Small intestine (tissue), 7 donors: ENCODE measurements at regions not wholly inside any gene's neighbourhood (a gene's known extent, or its start where the extent isn't known, plus 50 kb on each side); places are given as distances from the start of the nearest gene placed in this dataset.
A peak's percentile ranks its signal among the peaks of the same experiment; 100 is the strongest.

Experiments used
- DNase-seq, 2 donors: peaks; one replicate each; pipeline versions ENCODE4 v3.0.0 to v3.0.0-alpha.2; 2013
- FAIRE-seq: peaks from 2 replicates; lab custom pipeline; 2012; peaks lifted over from hg19 to GRCh38; lab: Jason Lieb, UNC
- H3K27ac ChIP-seq, 3 donors: one replicate each; pipeline ENCODE4 v1.5.1; 2013; ENCODE audit warnings: low read length in 2 of 3, mild to moderate bottlenecking in 2 of 3, control low read depth in 1 of 3, inconsistent platforms in 1 of 3, low read depth in 1 of 3, moderate library complexity in 1 of 3
- H3K27me3 ChIP-seq, 3 donors: one replicate each; pipeline ENCODE4 v1.6.1; 2013; ENCODE audit warnings: low read length in 3 of 3, inconsistent platforms in 1 of 3; ENCODE audit not compliant: control insufficient read depth in 3 of 3, insufficient read depth in 3 of 3
- H3K36me3 ChIP-seq, 3 donors: one replicate each; pipeline ENCODE4 v1.6.1; 2013; ENCODE audit warnings: low read length in 3 of 3, inconsistent platforms in 1 of 3, low read depth in 1 of 3, mild to moderate bottlenecking in 1 of 3, moderate library complexity in 1 of 3; ENCODE audit not compliant: control insufficient read depth in 3 of 3, insufficient read depth in 2 of 3
- H3K4me1 ChIP-seq, 3 donors: one replicate each; pipeline ENCODE4 v1.6.1; 2013; ENCODE audit warnings: low read length in 2 of 3, inconsistent platforms in 1 of 3, low read depth in 1 of 3, mild to moderate bottlenecking in 1 of 3, moderate library complexity in 1 of 3; ENCODE audit not compliant: control insufficient read depth in 3 of 3, insufficient read depth in 2 of 3
- H3K4me3 ChIP-seq, 3 donors: one replicate each; pipeline ENCODE4 v1.5.1; 2013; ENCODE audit warnings: low read length in 3 of 3, control low read depth in 1 of 3, inconsistent platforms in 1 of 3, low read depth in 1 of 3, mild to moderate bottlenecking in 1 of 3, moderate library complexity in 1 of 3
- H3K9me3 ChIP-seq, 2 donors: one replicate each; pipeline ENCODE4 v1.6.1; 2013; ENCODE audit warnings: low read depth in 1 of 2, low read length in 1 of 2; ENCODE audit not compliant: control insufficient read depth in 2 of 2, insufficient read depth in 1 of 2
- WGBS, 3 donors: extraction: QIAGEN DNeasy Blood & Tissue Kit; methylation state at CpG; one replicate each; pipeline ENCODE4 v1.1.7; 2013; 5-methylcytosine and 5-hydroxymethylcytosine counted together
- donor health status: healthy with polysubstance abuse.
- donor health status: control.
- donor health status: control.
- donor health status: Bipolar disorder and iron deficiency.
- donor health status: healthy.

- FAIRE-seq, result no peak
- DNase-seq, result peak; percentile 48 to 49
- Histone ChIP-seq H3K4me3 (no peak overlapping the region), H3K27ac (no peak overlapping the region), H3K4me1 (peaks cover 0 to 7% (median 2%) of the 10 kb centered on the region in 3 donors), H3K9me3 (peaks cover 0 to 3% of the 10 kb centered on the region in 2 donors), H3K36me3 (no peaks in the 10 kb centered on the region), H3K27me3 (no peaks in the 10 kb centered on the region)
- 59 to 82% (median 68%) methylated on average over 4 of the region's 4 CpGs for WGBS, 3 donors
Observed at GRCh38 chr5:135719428-135720063, 114.9 kb upstream of the SLC25A48 start.

GRCh38 chr5:135718651-135719050 is 115.8 kb upstream of the SLC25A48 start:
- WGBS, 3 donors, result 50 to 65% (median 64%) methylated on average over 1 of the region's 1 CpG
- FAIRE-seq (no peak), DNase-seq (no peak)
- no peaks in the 10 kb centered on the region for H3K27me3 ChIP-seq
- peaks cover 0 to 7% (median 2%) of the 10 kb centered on the region in 3 donors for H3K4me1 ChIP-seq
- no peak overlapping the region for H3K4me3 ChIP-seq
- H3K27ac ChIP-seq, result no peak overlapping the region
- no peaks in the 10 kb centered on the region for H3K36me3 ChIP-seq
- peaks cover 0 to 3% of the 10 kb centered on the region in 2 donors for H3K9me3 ChIP-seq

DNA sequence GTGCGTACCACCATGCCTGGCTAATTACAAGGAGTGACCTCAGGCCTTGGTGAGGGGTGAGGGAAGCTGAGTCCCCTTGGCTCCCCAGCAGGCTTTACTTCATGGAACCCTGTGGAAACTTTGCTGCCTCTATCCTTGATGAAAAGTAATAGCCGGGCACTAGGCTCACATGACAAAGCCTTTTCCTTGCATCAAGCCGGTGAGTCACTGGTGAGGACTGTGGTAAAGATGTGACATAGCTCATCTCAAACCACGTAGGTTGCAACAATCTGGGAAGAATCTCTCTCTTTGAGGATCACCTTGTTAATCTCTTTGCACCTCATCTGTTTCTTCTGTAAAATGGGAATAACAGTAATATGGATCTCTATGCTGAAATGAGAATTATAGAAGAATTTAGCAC is 116.3 kb upstream of the SLC25A48 start:
- Histone ChIP-seq H3K9me3 (peaks cover 0 to 3% of the 10 kb centered on the region in 2 donors), H3K36me3 (no peaks in the 10 kb centered on the region), H3K27ac (no peak overlapping the region), H3K4me1 (peaks cover 0 to 7% (median 2%) of the 10 kb centered on the region in 3 donors), H3K27me3 (no peaks in the 10 kb centered on the region), H3K4me3 (no peak overlapping the region)
- 66 to 76% (median 66%) methylated on average over 4 of the region's 4 CpGs for WGBS, 3 donors
- FAIRE-seq (no peak), DNase-seq (no peak)

GRCh38 chr5:135715267-135716055 is 119.0 kb upstream of the SLC25A48 start:
- no peaks in the 10 kb centered on the region for H3K36me3 ChIP-seq
- FAIRE-seq, result no peak
- no peaks in the 10 kb centered on the region for H3K27me3 ChIP-seq
- H3K27ac ChIP-seq, result no peak overlapping the region
- no peak overlapping the region for H3K4me3 ChIP-seq
- peaks cover 0 to 7% (median 2%) of the 10 kb centered on the region in 3 donors for H3K4me1 ChIP-seq
- H3K9me3 ChIP-seq, result peaks cover 0 to 3% of the 10 kb centered on the region in 2 donors
- peak; percentile 10 to 41 for DNase-seq
- WGBS, 3 donors, result 80 to 86% (median 83%) methylated on average over 4 of the region's 4 CpGs

GRCh38 chr5:135714126-135714894 is 120.2 kb upstream of the SLC25A48 start:
- 59 to 74% (median 73%) methylated on average over 10 of the region's 10 CpGs for WGBS, 3 donors
- no peaks in the 10 kb centered on the region for H3K36me3 ChIP-seq
- no peak for FAIRE-seq

DNA sequence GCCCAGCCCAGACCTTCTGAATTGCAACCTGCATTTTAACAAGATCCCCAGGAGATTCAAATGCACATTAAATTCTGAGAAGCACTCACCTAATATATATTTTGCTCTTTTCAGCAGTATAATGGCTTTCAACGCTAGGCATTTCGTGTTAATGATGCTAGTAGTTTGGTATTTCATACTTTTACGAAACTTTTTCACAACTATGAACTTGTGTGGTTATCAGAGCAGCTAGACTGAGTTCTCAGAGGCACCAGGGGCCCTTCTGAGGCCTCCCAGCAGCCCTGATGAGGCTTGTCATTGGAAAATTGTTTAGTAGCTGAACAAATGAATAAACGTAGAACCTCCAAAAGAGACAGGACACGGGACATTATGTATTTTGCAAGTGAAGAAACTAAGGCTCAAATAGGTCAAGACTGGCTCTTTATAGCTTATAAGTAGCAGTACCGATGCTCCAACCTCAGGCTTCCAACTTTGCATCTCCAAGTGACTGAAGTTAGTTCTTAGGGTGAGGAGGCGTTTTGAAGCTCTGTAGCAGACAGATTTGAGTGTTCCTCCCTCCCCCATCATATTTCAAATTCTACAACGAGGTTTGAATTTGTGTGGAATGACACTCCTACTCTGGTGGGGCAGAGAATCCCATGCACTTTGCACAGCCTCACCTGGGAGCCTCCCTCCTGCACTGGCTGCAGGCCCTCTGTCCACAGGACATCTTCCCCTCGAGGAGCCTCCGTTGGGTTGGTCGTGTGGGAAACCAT is 121.1 kb upstream of the SLC25A48 start:
- H3K27ac ChIP-seq, result no peak overlapping the region
- peaks cover 0 to 3% of the 10 kb centered on the region in 2 donors for H3K9me3 ChIP-seq
- WGBS, 3 donors, result 82 to 92% (median 83%) methylated on average over 11 of the region's 11 CpGs
- FAIRE-seq (no peak), DNase-seq (no peak)
- no peaks in the 10 kb centered on the region for H3K36me3 ChIP-seq
- no peak overlapping the region for H3K4me3 ChIP-seq
- no peaks in the 10 kb centered on the region for H3K27me3 ChIP-seq
- H3K4me1 ChIP-seq, result peaks cover 0 to 2% (median 0%) of the 10 kb centered on the region in 3 donors

More at GRCh38 chr5:135714126-135714894, 120.2 kb upstream of the SLC25A48 start:
- peak in 1 of 2 donors; percentile 11 for DNase-seq
- Histone ChIP-seq H3K4me3 (no peak overlapping the region), H3K27ac (no peak overlapping the region), H3K4me1 (peaks cover 0 to 6% (median 2%) of the 10 kb centered on the region in 3 donors), H3K9me3 (peaks cover 0 to 3% of the 10 kb centered on the region in 2 donors), H3K27me3 (no peaks in the 10 kb centered on the region)

DNA sequence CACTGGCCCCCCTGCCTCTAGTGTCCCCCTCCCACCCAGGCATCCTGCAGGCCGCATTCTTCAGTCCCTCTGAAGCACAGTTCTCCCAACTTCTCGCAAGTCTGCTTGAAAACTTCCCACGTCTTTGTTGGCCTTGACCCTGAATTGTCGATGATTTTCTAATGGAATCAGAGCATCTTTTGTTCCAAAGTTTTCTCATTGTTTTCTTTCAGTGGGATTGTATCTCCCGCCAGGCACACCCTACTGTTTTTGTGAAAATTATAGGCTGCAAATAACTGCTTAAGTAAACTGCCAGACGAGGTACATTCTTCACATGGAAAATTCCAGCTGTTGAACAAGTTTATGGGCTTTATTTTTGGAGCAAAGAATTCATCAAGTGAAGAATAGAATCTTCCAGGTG is 122.6 kb upstream of the SLC25A48 start:
- Histone ChIP-seq H3K4me1 (peaks cover 0 to 2% (median 0%) of the 10 kb centered on the region in 3 donors), H3K27ac (no peak overlapping the region), H3K9me3 (peaks cover 0 to 3% of the 10 kb centered on the region in 2 donors), H3K4me3 (no peak overlapping the region), H3K27me3 (no peaks in the 10 kb centered on the region), H3K36me3 (no peaks in the 10 kb centered on the region)
- FAIRE-seq (no peak), DNase-seq (no peak)
- 77 to 82% (median 81%) methylated on average over 6 of the region's 6 CpGs for WGBS, 3 donors
